Transverse colon (tissue), 4 donors: ENCODE measurements at regions not wholly inside any gene's neighbourhood (a gene's known extent, or its start where the extent isn't known, plus 50 kb on each side); places are given as distances from the start of the nearest gene placed in this dataset.

Experiments used
- CTCF ChIP-seq, 5 experiments: fragments of 200-600 bp in 3 of 5; fragments of 450-650 bp in 2 of 5; sonication (generic) in 3 of 5; IDR thresholded peaks; 1 replicate in 2 of 5; 2 replicates in 3 of 5; pipeline ENCODE4 v1.5.1; 2016 to 2017; ENCODE audit warnings: antibody characterized with exemption in 5 of 5, inconsistent platforms in 3 of 5, mild to moderate bottlenecking in 2 of 5, moderate library complexity in 1 of 5
- EP300 ChIP-seq: sonication (generic); formaldehyde crosslinking; IDR thresholded peaks from one replicate; pipeline ENCODE4 v1.6.1; 2017; ENCODE audit warnings: antibody characterized with exemption, low read depth
- POLR2A ChIP-seq: fragments of 450-650 bp; IDR thresholded peaks from one replicate; pipeline ENCODE4 v1.6.1; 2016; ENCODE audit warnings: antibody characterized with exemption, mild to moderate bottlenecking, moderate library complexity
- POLR2AphosphoS5 ChIP-seq, 3 donors: sonication (generic); formaldehyde crosslinking; IDR thresholded peaks; one replicate each; pipeline ENCODE4 v1.6.1; 2016; ENCODE audit warnings: antibody characterized with exemption in 3 of 3

- TF ChIP-seq CTCF (IDR thresholded peaks at IDR 0.05), result no peak
- no peak for TF ChIP-seq POLR2A
- TF ChIP-seq POLR2AphosphoS5 (IDR thresholded peaks at IDR 0.05), result no peak
- TF ChIP-seq EP300, result no peak
These were observed 417.5 kb upstream of the ARGLU1 start for GRCh38 chr13:106985481-106985880.
